Endothelial cell of umbilical vein (primary cell): ENCODE measurements at regions not wholly inside any gene's neighbourhood (a gene's known extent, or its start where the extent isn't known, plus 50 kb on each side); places are given as distances from the start of the nearest gene placed in this dataset.

ENCODE experiments used
- BruUV-seq: library from RNA; stranded (reverse); fragments of 400-500 nt; replicated peaks from 2 replicates; lab custom pipeline; 2021; lab: Mats Ljungman, UMichigan
- CTCF ChIA-PET: fragments of 300-600, 350-600 bp; sonication (Branson Sonifier 250); formaldehyde crosslinking; loops from one replicate; lab custom pipeline; 2021; ENCODE audit warnings: antibody characterized with exemption, inconsistent platforms; lab: Charles Lee
- POLR2A ChIA-PET: fragments of 300-600, 350-600 bp; sonication (Branson Sonifier 250); formaldehyde crosslinking; loops from one replicate; lab custom pipeline; 2021; ENCODE audit warnings: antibody characterized with exemption, inconsistent platforms; lab: Charles Lee
- DNase-seq: peaks from one replicate; pipeline ENCODE4 v3.0.0-alpha.2; 2011; ENCODE audit warnings: low read depth, low spot score
- FAIRE-seq: peaks from 2 replicates; lab custom pipeline; 2011; peaks lifted over from hg19 to GRCh38; lab: Jason Lieb, UNC
- H2AFZ ChIP-seq: 2 replicates; pipeline ENCODE4 v1.6.0; 2012; ENCODE audit warnings: low read depth, low read length, control low read depth, inconsistent platforms
- H3K27ac ChIP-seq: 2 replicates; pipeline ENCODE4 v1.5.1; 2011; ENCODE audit warnings: low read depth, mild to moderate bottlenecking, control low read depth, low read length, moderate library complexity; ENCODE audit not compliant: insufficient read depth
- H3K27me3 ChIP-seq, 2 experiments: 2 replicates each; pipeline versions ENCODE4 v1.6.0 to v1.6.1; 2011; ENCODE audit warnings: low read length in 2 of 2, mixed read lengths in 1 of 2; ENCODE audit not compliant: control insufficient read depth in 2 of 2, insufficient read depth in 2 of 2
- H3K36me3 ChIP-seq, 2 experiments: 2 replicates in 1 of 2; 3 replicates in 1 of 2; pipeline ENCODE4 v1.5.1; 2011; ENCODE audit warnings: low read length in 2 of 2, mild to moderate bottlenecking in 1 of 2, moderate library complexity in 1 of 2; ENCODE audit not compliant: control insufficient read depth in 2 of 2, insufficient read depth in 2 of 2; ENCODE audit errors: extremely low read depth in 1 of 2
- H3K4me1 ChIP-seq: 3 replicates; pipeline ENCODE4 v1.5.1; 2011; ENCODE audit warnings: mild to moderate bottlenecking, low read length; ENCODE audit not compliant: control insufficient read depth, insufficient read depth; ENCODE audit errors: extremely low read depth
- H3K4me2 ChIP-seq: 2 replicates; pipeline ENCODE4 v1.6.1; 2011; ENCODE audit warnings: low read length, control low read depth, mixed read lengths; ENCODE audit not compliant: insufficient read depth
- H3K4me3 ChIP-seq, 3 experiments: fragments of 200-600 bp in 1 of 3; sonication (generic), shearing (Covaris generic) in 1 of 3; replicated peaks in 1 of 3; 2 replicates each; pipeline ENCODE4 v1.5.1; 2011 to 2016; ENCODE audit warnings: control low read depth in 3 of 3, low read length in 3 of 3, mild to moderate bottlenecking in 2 of 3, inconsistent platforms in 1 of 3, low read depth in 1 of 3, moderate library complexity in 1 of 3; ENCODE audit not compliant: insufficient read depth in 1 of 3
- H3K79me2 ChIP-seq: 2 replicates; pipeline ENCODE4 v1.6.0; 2012; ENCODE audit warnings: low read length, inconsistent platforms; ENCODE audit not compliant: control insufficient read depth, insufficient read depth
- H3K9ac ChIP-seq: replicated peaks from 2 replicates; pipeline ENCODE3; 2011; ENCODE audit warnings: low read length, control low read depth; ENCODE audit not compliant: insufficient read depth; ENCODE audit errors: extremely low read depth
- H3K9me1 ChIP-seq: replicated peaks from 3 replicates; pipeline ENCODE4 v1.6.0; 2011; ENCODE audit warnings: mild to moderate bottlenecking, low read length; ENCODE audit not compliant: control insufficient read depth, insufficient read depth; ENCODE audit errors: extremely low read depth
- H3K9me3 ChIP-seq: replicated peaks from 2 replicates; pipeline ENCODE4 v1.5.1; 2012; ENCODE audit warnings: low read length, inconsistent platforms; ENCODE audit not compliant: control insufficient read depth, insufficient read depth
- H4K20me1 ChIP-seq: replicated peaks from 2 replicates; pipeline ENCODE3; 2011; ENCODE audit warnings: mild to moderate bottlenecking, low read length; ENCODE audit not compliant: control insufficient read depth, insufficient read depth; ENCODE audit errors: extremely low read depth
- CTCF ChIP-seq, 2 donors: IDR thresholded peaks; 1 replicate in 1 of 2; 2 replicates in 1 of 2; pipeline ENCODE4 v1.5.1; 2011; ENCODE audit warnings: low read length in 2 of 2, mild to moderate bottlenecking in 2 of 2, moderate library complexity in 2 of 2, control low read depth in 1 of 2, inconsistent platforms in 1 of 2, low read depth in 1 of 2; ENCODE audit not compliant: insufficient read depth in 1 of 2; ENCODE audit errors: extremely low read depth in 1 of 2
- EZH2 ChIP-seq: IDR thresholded peaks from 2 replicates; pipeline ENCODE4 v1.6.1; 2012; ENCODE audit warnings: borderline replicate concordance, low read depth, mild to moderate bottlenecking, moderate library complexity, low read length, inconsistent platforms; ENCODE audit not compliant: severe bottlenecking
- FOS ChIP-seq: IDR thresholded peaks from 2 replicates; pipeline ENCODE4 v1.6.1; 2011; ENCODE audit warnings: mild to moderate bottlenecking, low read length, moderate library complexity, borderline replicate concordance; ENCODE audit not compliant: insufficient read depth
- GATA2 ChIP-seq: IDR thresholded peaks from 2 replicates; pipeline ENCODE4 v1.7.0; 2011; ENCODE audit warnings: low read depth, mild to moderate bottlenecking, moderate library complexity, mixed read lengths, low read length; ENCODE audit not compliant: insufficient read length, insufficient read depth
- JUN ChIP-seq: IDR thresholded peaks from 2 replicates; pipeline ENCODE4 v1.6.1; 2011; ENCODE audit warnings: borderline replicate concordance, low read depth; ENCODE audit not compliant: insufficient read length, insufficient read depth
- MAX ChIP-seq: IDR thresholded peaks from 2 replicates; pipeline ENCODE4 v1.6.1; 2011; ENCODE audit not compliant: insufficient read depth, insufficient read length
- MYC ChIP-seq: IDR thresholded peaks from one replicate; pipeline ENCODE4 v1.6.1; 2011; ENCODE audit warnings: mild to moderate bottlenecking, low read depth, low read length
- POLR2A ChIP-seq: IDR thresholded peaks from 2 replicates; pipeline ENCODE4 v1.6.1; 2012; ENCODE audit warnings: low read depth, mild to moderate bottlenecking, control low read depth, low read length
- POLR2AphosphoS5 ChIP-seq: IDR thresholded peaks from 2 replicates; pipeline ENCODE4 v1.6.1; 2012; ENCODE audit warnings: low read depth, mild to moderate bottlenecking, control low read depth, low read length, moderate library complexity; ENCODE audit not compliant: insufficient read depth
- dilution Hi-C: fragments of 300-500 bp; cut with MboI; formaldehyde crosslinking; loops from one replicate; pipeline ENCODE4 v1.15.0; 2019; ENCODE audit warnings: low sequenced_read_pairs; ENCODE audit not compliant: extremely low pct_ligation_motif_present
- intact Hi-C: fragments of 100-400 bp; cut with micrococcal nuclease; formaldehyde crosslinking; loops from one replicate; pipeline ENCODE4 v1.10.0; 2022

GRCh38 chr17:77884019-77884418 lies 74.5 kb upstream of the TNRC6C start:
- CTCF ChIA-PET, result no interaction called here
- Histone ChIP-seq H3K9me1 (no peaks in the 10 kb centered on the region), H3K4me1 (peaks cover 4% of the 10 kb centered on the region), H3K36me3 (no peaks in the 10 kb centered on the region), H3K27ac (no peak overlapping the region), H2AFZ (no peak overlapping the region), H3K4me3 (no peak overlapping the region), H3K27me3 (peaks cover 8 to 16% of the 10 kb centered on the region in 2 experiments), H3K79me2 (no peaks in the 10 kb centered on the region), H4K20me1 (no peaks in the 10 kb centered on the region), H3K9ac (no peak overlapping the region), H3K9me3 (no peaks in the 10 kb centered on the region), H3K4me2 (no peak overlapping the region)
- POLR2A ChIA-PET, result interaction anchor here (0.6 kb wide), 2 partner anchors 304 to 726 kb away, joined by 4 to 6 read pairs; no protein-coding TSS in a partner anchor
- intact Hi-C loops (no loop called here), dilution Hi-C loops (no loop called here)
- TF ChIP-seq MYC (no peak), MAX (no peak), GATA2 (no peak), EZH2 (no peak), POLR2A (no peak), JUN (no peak), CTCF (IDR thresholded peaks at IDR 0.05; ENCODE audit: extremely low read depth in 1 of 2, insufficient read depth in 1 of 2, low read depth in 1 of 2, low read length in 2 of 2) (no peak), FOS (no peak), POLR2AphosphoS5 (no peak)
- DNase-seq (no peak), FAIRE-seq (no peak)
- no TSS peak for BruUV-seq
